ENCODE measurements at regions not wholly inside any gene's neighbourhood (a gene's known extent, or its start where the extent isn't known, plus 50 kb on each side); places are given as distances from the start of the nearest gene placed in this dataset.

DNA sequence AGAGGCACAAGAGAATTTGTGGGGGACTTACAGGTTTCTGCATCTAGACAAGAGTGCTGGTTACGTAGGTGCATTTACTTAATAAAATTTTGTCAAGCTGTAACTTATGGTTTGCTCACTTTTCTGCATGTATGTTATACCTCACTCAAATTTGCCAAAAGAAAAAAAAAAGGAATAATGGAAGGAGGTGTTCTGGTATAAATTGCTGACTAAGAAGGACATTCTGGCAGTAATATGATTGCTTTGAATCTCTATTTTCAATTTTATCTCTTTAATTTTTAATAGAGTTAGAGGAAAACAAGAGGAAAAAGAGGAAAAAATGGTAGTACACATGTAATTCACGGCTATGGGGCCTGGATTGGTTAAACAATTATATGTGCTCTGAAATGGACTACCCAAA, 119.5 kb downstream of the DUSP10 start:
- WGBS, 2 donors, result 74 to 83% methylated on average over 2 of the region's 2 CpGs
- H3K4me3 ChIP-seq, result no peak overlapping the region
- TF ChIP-seq CTCF (IDR thresholded peaks at IDR 0.05), result no peak
- H3K4me1 ChIP-seq, result no peaks in the 10 kb centered on the region
- intact Hi-C loops (cut with DNase I), result no loop called here
- H3K27me3 ChIP-seq, result no peaks in the 10 kb centered on the region
- no peaks in the 10 kb centered on the region for H3K9me3 ChIP-seq
- no peak for ATAC-seq
- no peak for DNase-seq
- no peak overlapping the region for H3K27ac ChIP-seq
- FAIRE-seq, result no peak
- H3K36me3 ChIP-seq, result no peaks in the 10 kb centered on the region

- FAIRE-seq, result no peak
- no peak for DNase-seq
- no peak for TF ChIP-seq CTCF (IDR thresholded peaks at IDR 0.05)
- Histone ChIP-seq H3K4me1 (no peaks in the 10 kb centered on the region), H3K36me3 (no peaks in the 10 kb centered on the region), H3K27ac (no peak overlapping the region), H3K9me3 (no peaks in the 10 kb centered on the region), H3K4me3 (no peak overlapping the region), H3K27me3 (no peaks in the 10 kb centered on the region)
- ATAC-seq, result no peak
- intact Hi-C loops (cut with DNase I), result no loop called here
Measured at GRCh38 chr1:221625026-221625425, 116.9 kb downstream of the DUSP10 start.

- 90 to 91% methylated on average over 1 of the region's 1 CpG for WGBS, 2 donors
- Histone ChIP-seq H3K4me3 (no peak overlapping the region), H3K27me3 (no peaks in the 10 kb centered on the region), H3K27ac (no peak overlapping the region), H3K36me3 (no peaks in the 10 kb centered on the region), H3K4me1 (no peaks in the 10 kb centered on the region), H3K9me3 (no peaks in the 10 kb centered on the region)
- DNase-seq (no peak), ATAC-seq (no peak), FAIRE-seq (no peak)
- intact Hi-C loops (cut with DNase I), result no loop called here
- TF ChIP-seq CTCF (IDR thresholded peaks at IDR 0.05), result no peak
Measured at GRCh38 chr1:221626041-221626440, 115.8 kb downstream of the DUSP10 start.

DNA sequence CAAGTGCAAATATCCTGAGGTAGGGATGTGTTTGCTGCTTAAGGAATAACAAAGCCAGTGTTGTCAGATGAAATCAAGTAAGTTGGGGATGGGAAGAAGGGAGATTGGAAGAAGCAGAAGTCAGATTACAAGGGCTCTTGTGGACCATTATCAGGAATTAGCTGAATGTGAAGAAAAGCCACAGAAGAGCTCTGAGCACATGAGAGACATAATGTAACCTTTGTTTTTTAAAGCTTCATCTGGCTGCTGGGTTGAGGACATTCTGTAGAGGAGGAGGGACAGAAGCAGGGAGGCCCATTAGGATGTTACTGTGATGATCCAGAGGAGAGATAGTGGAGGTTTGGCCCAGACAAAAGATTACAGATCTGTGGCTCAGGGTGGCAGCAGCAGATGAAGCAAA, 111.7 kb downstream of the DUSP10 start:
- no peaks in the 10 kb centered on the region for H3K27me3 ChIP-seq

DNA sequence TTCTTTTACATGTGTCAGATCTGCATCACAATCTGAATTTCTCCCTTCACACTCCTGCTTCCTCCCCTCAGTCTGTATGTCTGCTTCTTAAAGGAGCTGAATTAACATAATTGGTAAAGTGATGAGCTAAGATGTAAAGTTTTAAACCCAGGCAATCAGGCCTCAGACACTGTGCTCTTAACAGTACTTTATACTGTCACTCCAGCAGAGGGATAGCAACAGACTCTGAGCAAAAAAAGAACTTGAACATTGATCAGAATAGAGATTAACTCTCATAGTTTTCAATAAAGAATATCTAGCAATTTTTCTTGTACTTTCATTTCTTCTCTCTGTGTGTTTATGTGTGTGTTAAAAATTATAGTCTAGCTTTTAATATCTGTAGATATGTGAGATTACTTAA, 110.3 kb downstream of the DUSP10 start:
- DNase-seq (no peak), ATAC-seq (no peak), FAIRE-seq (no peak)
- Histone ChIP-seq H3K4me3 (no peak overlapping the region), H3K36me3 (no peaks in the 10 kb centered on the region), H3K27me3 (no peaks in the 10 kb centered on the region), H3K27ac (no peak overlapping the region), H3K9me3 (no peaks in the 10 kb centered on the region), H3K4me1 (no peaks in the 10 kb centered on the region)
- intact Hi-C loops (cut with DNase I), result no loop called here
- no peak for TF ChIP-seq CTCF (IDR thresholded peaks at IDR 0.05)

More for the DNA sequence above, 111.7 kb downstream of the DUSP10 start:
- no peak for ATAC-seq
- DNase-seq, result no peak
- no peaks in the 10 kb centered on the region for H3K9me3 ChIP-seq
- H3K36me3 ChIP-seq, result no peaks in the 10 kb centered on the region
- intact Hi-C loops (cut with DNase I), result no loop called here
- no peak overlapping the region for H3K4me3 ChIP-seq
- no peak for FAIRE-seq
- H3K27ac ChIP-seq, result no peak overlapping the region
- H3K4me1 ChIP-seq, result no peaks in the 10 kb centered on the region
- TF ChIP-seq CTCF (IDR thresholded peaks at IDR 0.05), result no peak
